ENCODE measurements at regions not wholly inside any gene's neighbourhood (a gene's known extent, or its start where the extent isn't known, plus 50 kb on each side); places are given as distances from the start of the nearest gene placed in this dataset.

DNA sequence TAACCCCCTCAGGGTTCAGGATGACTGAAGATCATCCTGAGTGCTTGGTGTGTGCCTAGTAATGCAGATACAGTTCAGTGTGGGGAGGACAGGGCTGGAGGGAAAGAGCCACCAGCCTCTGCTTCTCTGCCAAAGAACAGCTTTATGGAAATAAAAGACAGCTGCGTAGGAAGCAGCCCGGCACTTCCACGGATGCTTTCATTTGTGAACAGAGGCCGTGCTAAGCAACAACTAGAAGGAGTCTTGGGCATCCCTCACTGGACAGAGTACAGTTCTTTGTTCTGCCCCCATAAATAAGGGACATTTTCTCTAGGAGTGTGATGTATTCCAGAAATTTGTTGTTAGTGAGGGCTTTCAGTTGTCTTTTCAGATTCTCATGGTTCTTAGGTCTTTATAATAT lies 194.8 kb upstream of the RGMA start:
- no peak for DNase-seq (ENCODE audit: low read depth, low spot score)

DNA sequence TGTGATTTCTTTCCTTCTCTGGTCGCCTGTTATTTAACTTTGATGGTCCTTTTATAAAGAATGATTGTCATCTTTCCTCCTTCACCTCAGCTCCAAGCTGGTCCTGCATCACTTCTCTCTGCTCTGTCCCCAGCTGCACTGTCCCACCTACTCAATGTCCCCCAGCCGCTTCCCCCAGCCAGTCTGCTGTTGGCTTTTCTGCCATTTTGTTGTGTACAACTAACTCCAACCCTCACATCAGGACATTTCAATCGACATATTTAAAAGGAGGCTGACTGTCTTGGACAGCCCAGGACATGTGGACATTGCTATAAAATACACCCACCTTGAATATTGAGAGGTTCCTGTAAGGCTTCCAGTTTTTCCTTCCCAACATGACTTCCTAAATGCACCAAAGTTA lies 193.8 kb upstream of the RGMA start:
- no peak for DNase-seq (ENCODE audit: low read depth, low spot score)

DNA sequence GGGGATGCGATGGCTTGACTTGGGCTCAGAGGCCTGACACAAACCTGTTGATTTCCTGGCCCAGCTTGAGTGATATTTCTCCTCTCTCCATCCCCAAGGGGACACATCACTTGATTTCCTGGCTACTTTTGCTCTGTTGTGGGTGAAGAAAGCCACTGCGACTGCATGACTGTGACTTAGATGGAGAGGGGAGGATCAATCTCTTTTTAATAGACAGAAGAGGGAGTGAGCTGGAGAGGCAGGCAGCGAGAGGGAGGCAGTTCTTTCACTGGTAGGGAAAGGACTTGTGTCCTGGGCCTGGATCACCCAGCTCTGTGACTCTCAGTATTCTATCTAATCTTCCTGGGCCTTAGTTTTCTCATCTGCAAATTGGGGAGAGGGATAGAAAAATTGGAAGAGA lies 189.8 kb upstream of the RGMA start:
- DNase-seq (ENCODE audit: low read depth, low spot score) = no peak

DNA sequence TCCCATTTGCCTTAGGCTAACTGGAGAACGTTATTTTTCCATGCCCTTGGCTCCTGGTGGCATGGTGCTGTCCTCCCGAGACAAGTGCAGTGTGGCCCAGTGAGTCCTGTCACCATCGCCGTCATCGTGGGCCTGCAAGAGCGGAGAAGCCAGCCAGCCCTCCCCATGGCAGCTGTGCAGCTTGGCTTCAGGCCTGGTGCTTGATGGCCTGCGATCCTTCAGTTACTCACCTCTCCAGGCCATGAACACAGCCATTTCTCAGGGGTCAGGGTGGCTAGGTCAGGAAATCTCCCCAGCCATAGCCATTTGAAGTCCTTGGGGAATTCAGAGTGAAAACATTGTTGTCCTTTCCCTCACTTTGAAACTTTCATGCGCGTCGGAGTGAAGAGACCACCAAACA lies 189.0 kb upstream of the RGMA start:
- DNase-seq (ENCODE audit: low read depth, low spot score) = peak; percentile 36

DNA sequence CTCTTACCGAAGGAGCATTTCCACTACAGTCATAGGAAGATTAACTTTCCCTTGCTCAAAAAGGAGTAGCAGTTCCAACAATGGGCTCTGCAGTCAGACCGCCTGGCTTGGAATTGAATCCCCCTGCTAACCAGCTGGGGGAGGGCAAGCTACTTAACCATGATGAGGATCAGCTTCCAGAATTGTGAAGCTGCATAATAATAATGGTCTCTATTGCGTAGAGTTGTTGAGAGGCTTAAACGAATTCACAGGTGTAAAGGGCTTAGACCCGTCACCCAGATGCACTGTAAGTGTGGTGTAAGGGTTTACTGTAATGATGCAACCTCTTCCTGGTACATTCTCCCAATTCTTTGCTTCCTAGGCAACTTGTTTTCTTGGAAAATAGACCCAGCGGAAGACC lies 185.2 kb upstream of the RGMA start:
- DNase-seq (ENCODE audit: low read depth, low spot score) = no peak

DNA sequence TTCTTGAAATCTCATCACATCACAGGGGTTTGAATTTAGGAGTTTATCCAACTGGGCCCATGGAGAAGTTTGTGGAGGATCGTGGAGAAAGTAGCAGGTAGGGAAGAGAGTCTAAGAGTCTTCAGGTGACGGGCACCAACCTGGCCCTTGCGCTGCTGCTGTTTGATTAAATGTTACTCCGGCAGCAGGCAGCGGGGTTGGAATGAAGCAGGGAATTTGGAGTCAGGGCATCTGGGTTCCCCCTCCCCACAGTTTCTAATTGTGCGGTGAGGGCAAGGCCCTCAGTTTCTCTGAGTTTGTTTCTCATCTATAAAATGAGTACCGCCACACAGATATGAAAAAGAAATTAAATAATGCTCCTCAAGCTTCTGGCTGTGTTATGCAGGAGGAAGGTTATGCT lies 182.9 kb upstream of the RGMA start:
- no peak for DNase-seq (ENCODE audit: low read depth, low spot score)

DNA sequence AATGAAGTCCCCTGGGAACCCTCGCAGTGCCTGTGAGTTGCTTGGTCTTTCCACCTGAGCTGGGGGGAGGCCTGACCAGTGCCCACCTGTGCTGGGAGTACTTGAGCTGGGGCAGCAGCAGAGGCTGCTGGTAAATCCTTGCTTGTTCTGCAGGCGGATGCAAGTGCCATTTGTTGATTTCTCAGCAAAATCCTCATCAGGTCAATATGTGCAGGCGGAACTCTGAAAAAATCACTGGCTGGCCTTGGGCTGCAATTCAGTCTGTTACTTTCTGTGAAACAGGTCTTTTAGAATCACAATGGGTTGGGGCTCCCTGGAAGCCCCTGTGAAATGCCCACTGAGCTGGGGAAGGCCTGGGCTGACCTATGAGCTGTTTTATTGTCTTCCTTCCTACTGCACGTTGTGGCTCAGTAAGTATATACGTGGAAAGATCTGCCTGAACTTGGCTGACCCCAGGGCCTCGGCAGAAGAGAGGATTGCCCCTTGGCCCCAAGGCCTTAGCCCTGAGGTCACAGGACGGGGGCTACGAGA lies 182.0 kb upstream of the RGMA start:
- DNase-seq (ENCODE audit: low read depth, low spot score) = no peak

DNA sequence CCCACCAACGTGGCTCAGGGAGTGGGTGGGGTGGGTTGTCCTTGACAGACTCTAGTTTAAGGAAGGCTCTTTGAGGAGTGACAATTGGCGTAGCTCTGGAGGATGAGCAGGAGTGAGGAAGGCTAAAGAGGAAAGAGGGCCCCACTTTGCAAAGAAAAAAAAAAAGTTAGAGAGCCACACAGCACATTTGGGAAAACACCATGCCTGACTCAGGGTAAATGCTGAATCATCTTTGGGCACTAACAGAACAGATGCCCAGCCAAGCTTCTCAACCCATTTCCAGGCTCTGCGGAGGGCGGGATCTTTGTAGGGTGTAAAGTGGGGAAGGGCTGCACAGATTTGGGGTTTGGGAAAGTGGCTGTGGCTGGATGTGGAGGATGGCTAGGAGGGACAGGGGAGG lies 179.1 kb upstream of the RGMA start:
- no peak for DNase-seq (ENCODE audit: low read depth, low spot score)

DNA sequence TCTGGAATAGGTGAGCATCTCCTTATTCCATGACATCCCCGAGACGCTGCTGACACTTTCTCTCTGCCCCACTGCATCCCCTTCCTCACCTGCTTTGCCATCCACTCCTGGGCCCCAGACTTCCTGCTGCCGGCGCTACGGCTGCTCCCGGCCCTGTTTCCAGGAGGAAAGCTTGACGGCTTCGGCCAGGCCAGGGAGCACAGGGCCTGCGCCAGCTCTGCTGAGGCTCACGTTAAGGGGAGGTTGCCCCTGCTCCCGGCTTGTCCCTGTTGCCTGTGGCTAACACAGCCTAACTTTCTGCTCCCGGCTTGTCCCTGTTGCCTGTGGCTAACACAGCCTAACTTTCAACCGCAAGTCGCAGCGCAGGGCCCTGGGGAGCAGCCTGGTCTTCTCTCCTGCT lies 177.3 kb upstream of the RGMA start:
- no peak for DNase-seq (ENCODE audit: low read depth, low spot score)

DNA sequence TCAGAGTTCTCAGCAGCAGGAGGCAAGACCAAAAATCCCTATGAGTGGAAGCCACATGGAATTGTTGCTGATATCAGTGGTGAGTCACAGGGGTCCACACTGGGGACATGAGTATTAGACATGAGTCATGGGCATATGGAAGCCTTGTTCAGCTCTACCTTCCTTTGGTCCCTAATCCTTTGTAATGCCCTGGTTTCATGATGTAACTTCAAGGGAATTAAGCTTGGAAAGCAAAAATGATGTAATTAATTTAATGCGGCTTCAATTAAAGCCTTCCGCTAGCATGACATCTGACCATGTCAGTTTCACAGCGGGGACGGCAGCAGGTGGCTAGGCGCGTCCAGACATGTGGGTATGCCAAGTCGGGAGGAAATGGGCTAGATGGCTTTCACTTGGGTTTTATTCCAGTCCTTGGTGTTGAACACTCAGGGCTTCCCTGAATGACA lies 176.1 kb upstream of the RGMA start:
- no peak for DNase-seq (ENCODE audit: low read depth, low spot score)

DNA sequence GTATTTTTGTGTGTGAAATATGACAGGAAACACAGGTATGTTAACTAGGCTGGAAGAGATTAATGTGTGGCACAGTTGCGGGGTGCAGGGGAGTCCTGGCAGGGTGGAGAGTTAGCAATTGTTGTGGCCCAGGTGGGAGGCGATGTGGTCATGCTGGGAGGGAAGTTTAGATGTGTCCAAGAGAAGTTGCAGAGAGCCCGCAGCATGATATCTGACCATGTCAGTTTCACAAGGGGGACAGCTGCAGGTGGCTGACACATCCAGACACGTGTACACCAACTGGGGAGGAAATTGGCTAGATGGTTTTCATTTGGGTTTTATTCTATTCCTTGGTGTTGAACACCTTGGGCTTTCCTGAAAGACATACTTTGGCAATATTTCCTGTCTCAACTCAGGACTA lies 172.8 kb upstream of the RGMA start:
- no peak for DNase-seq (ENCODE audit: low read depth, low spot score)

DNA sequence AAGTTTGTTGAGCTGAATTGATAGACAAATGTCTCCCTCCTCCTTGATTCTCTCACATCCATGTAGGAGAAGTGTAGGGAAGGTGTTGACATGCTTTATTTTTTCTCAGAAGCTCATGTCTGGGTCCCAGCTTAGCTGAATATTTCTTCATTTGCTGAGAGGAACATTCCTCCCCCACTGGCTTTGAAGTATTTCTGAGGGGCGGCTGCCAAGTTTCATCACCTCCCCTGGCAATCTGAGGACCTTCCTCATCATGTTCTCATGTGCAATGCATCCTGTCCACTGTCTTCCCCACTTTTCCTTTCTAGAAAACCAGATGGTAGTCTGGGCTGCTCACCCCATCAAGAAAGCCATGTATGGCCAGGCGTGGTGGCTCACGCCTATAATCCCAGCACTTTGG lies 168.9 kb upstream of the RGMA start:
- no peak for DNase-seq (ENCODE audit: low read depth, low spot score)

DNA sequence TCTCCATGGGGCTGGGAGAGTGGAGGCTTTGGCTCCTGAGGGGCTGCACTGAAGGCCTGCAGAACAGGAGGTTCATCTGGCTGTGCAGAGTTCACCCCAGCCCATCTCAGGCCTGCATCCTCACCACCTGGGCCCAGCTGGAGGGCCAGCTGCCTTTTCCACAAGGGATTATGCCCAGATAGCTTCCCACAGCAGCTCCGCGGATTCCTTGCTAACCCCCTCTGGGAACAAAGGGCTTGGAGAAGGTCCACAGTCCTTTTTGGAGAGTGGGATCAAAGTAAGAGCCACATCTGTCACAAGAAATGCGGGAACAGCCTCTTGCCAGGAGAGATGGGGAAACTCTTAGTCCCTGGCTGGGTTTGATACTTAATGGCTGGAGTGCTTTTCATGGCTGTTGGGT lies 164.7 kb upstream of the RGMA start:
- DNase-seq (ENCODE audit: low read depth, low spot score) = no peak

DNA sequence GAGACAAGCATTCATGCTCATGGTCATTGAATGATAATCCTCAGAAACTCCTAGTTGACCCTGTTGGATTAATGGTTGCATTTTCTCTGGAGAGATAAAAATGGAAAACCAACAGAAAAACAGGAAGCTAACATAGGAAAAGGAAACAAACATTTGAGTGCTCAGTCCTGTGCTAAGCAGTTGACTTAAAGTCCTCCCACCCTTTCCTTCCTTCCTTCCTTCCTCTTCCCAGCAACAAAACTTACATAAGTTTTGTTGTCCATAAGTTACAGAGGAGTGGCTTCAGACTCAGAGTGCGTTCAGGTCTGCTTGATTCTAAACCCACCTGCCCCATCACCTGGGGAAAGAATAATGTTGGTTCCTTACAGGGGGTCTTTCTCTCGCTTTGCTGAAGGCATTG lies 163.8 kb upstream of the RGMA start:
- no peak for DNase-seq (ENCODE audit: low read depth, low spot score)

DNA sequence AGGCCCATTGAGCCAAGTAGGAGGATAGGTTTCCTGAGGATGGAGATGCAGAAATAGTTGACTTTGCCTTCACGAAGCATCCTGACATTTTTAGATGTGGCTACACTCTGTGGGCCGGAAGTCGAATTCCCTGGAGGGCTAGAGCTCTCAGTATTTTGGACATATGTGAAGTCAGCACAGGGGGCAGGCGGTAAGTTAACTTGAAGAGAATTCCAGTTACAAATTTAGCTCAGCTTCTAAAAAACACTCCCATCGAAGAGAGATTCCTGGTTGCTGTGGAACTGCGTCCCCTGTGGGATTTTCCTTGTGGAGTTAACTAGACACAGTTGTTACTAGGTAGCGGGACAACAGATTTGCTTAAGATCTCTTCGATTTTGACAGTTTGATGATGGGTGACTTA lies 161.9 kb upstream of the RGMA start:
- no peak for DNase-seq (ENCODE audit: low read depth, low spot score)

DNA sequence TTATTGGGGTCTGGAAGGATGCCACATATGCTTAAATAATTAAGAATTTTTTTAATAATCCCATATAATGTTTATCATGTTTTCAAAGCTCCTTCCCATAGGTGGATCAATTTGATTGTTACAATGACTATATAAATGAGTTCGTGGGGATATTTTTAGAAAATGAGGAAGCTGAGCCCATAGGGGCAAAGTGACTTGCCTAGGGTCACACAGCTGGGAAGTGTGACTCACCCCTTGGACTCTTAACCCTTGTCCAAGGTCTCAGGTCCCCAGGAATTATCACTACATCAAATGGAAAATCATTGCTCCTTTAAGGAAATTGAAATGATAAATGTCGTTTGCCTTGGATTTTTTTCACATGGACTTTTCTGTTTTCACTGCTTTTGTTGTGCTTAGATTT lies 161.2 kb upstream of the RGMA start:
- no peak for DNase-seq (ENCODE audit: low read depth, low spot score)

DNA sequence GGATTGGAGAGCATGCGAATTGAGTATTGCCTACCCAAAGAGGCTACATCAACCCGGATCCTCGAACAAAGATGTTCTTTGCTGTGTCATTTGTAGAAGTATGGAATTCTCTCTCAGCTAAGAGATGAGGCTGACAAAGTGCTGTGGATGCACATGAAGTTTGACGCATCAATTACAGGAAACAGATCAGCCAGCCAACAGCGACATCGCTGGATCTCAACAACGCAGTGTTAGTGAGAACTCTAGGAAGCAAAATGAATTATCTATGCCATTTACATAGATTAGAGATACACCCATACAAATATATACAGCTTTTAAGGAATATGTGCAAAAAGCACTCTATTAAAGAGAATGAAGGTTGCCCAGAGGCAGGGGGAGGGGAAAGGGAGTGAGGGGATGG lies 160.6 kb upstream of the RGMA start:
- DNase-seq (ENCODE audit: low read depth, low spot score) = no peak

DNA sequence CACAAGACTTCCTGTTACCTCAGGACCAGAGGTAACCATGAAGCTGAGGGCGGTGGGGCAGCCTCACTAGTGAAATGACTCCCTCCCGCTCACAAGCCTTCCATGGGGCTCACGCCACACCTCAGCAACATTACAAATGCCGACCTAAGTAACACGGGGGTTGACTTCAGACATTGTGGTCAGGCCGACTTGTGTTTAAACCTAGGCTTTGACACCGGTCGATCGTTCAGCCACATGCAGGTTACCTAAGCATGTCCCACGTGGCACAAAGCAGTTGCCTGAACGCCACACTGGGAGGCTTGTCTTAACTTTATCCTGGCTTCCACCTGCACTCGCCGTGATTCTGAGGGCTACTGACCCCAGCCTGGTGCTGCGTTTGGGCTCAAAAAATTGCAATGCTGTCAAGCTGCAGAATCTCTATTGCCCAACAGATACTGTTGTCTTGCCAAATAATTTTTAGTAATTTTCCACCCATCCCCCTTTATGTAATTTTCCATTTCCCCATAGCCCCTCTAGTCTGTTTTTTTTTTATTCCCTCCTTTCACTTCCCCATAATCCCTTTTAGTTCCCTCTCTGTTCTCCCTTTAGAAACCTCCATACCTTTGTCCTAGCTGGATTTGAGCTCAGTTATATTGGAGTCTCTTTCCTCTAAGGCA lies 158.6 kb upstream of the RGMA start:
- DNase-seq (ENCODE audit: low read depth, low spot score) = no peak

DNA sequence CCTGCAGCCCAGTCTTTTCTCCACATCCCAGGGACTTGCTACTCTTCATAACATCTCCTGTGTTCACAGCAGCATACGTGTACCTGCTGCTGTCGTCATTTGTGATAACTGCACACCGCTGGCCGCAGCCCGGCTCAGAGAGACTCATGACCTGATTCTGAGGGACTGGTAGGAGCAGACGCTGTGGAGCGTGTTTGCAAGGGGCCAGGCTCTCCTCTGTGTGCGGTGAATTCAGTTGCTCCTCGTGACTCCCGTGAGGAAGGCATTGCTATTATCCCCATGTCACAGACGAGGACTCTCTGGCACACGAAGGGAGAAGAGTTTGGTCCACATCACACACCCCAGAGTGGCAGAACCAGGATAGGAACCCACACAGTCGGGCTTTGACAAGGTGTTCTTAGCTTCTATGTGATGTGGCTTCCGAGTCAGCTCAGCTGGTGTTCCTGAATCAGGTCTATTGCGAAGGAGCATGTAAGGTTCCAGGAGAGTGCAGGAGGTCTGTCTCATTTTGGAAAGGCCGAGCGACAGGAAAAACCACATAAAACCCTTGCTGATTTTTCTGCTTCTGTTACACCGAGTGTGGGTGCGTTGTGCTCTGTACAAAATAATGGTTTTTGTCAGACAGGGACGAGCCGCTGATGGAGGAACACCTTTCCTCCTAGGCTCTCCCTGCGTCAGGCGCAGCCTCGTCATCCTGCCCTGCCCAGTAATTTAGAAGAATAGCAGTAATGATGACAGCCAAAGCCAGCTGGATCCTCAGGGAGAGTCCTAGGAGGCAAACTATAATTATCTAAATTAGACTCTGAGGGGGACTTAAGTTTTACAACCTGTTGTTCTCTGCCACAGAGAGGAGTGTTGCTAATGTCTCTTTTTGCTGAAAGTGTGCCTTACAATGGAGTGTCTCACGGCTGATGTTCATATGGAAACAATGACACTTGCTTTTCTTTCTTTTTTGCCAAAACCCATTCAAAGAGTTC lies 157.5 kb upstream of the RGMA start:
- peak; percentile 28 for DNase-seq (ENCODE audit: low read depth, low spot score)

DNA sequence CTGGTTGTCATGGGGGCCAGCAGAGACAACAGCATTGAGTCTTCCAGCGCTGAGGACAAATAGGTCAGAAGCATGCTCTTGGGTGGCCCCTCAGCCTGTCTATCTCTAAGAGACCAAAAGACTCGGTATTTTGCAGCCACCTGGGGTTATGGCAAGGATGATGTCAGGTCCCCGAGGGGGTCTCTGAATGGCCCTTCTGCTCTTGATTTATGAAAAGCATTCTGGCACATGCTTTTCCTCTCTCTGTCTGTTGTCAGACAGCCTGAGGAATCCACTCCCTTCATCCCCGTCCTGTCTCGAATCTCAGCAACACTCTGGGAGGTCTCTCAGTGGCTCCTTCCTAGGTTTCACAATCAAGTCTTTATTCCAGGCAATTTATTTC lies 156.6 kb upstream of the RGMA start:
- no peak for DNase-seq (ENCODE audit: low read depth, low spot score)

DNA sequence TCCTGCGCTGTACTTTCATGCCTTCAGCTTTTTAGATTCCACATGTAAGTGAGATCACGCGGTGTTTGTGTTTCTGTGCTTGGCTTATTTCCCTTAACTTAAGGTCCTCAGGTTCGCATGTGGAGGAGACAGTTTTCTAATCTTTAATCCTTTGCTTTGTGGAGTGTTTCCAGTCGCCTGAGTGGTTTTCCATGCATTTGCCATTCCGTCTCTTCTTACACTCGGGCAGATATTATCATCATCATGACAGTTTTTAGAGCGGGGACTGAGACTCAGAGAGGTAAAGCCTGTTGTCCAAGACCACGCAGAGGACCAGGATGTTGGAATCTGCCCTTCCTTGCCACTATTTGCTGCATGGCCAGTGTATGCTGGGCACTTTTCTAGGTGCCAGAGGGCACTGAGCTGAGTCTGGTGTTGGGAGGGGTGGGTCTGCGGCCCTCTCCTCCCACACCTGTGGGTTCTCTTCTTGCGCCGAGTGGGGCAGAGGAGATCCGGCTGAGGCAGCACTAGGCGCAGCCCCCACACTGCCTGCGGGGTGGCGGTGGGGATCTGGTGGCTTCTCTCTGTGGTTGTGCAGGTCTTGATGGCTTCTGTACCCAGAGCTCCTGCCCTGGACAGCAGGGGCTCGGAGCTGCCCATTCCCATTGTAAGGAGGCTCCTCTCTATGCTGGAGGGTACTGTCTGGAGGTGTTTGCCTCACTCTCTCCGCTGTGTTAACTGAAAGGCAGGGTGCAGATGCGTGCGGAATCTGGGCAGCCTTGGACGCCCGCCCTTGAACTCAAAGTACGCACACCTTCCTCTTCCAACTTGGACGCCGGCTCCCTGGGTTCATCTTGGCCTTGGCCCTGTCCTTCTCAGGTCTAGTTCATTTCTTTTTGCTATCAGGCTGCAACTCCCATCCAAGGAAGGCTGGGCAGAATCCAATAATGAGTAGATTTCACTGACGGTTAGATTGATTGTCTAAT lies 156.0 kb upstream of the RGMA start:
- no peak for DNase-seq (ENCODE audit: low read depth, low spot score)

DNA sequence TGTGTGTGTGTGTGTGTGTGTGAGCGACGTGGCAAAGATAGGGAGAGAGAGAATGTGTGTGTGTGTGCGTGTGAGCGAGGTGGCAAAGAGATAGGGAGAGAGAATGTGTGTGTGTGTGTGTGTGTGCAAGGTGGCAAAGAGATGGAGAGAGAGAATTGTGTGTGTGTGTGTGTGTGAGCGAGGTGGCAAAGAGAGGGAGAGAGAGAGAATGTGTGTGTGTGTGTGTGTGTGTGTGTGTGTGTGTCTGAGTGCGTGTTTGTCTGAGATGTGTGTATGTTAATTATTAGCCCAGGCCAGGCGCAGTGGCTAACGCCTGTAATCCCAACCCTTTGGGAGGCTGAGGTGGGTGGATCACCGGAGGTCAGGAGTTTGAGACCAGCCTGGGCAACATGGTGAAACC lies 154.6 kb upstream of the RGMA start:
- DNase-seq (ENCODE audit: low read depth, low spot score) = no peak

Data from ELF-1 (cell line).